ENCODE measurements at regions not wholly inside any gene's neighbourhood (a gene's known extent, or its start where the extent isn't known, plus 50 kb on each side); places are given as distances from the start of the nearest gene placed in this dataset.
"Not testable (repeated sequence)": the region's sequence is repeated elsewhere in the genome, so short reads cannot be mapped to it uniquely, and the experiment has no call there.

GRCh38 chr3:74832925-74833324 is 218.5 kb upstream of the CNTN3 start:
- no peak for DNase-seq (ENCODE audit: low spot score)

GRCh38 chr3:74830845-74831244 is 216.4 kb upstream of the CNTN3 start:
- not testable (repeated sequence) for DNase-seq (ENCODE audit: low spot score)

GRCh38 chr3:74825404-74825803 is 210.9 kb upstream of the CNTN3 start:
- not testable (repeated sequence) for DNase-seq (ENCODE audit: low spot score)

DNA sequence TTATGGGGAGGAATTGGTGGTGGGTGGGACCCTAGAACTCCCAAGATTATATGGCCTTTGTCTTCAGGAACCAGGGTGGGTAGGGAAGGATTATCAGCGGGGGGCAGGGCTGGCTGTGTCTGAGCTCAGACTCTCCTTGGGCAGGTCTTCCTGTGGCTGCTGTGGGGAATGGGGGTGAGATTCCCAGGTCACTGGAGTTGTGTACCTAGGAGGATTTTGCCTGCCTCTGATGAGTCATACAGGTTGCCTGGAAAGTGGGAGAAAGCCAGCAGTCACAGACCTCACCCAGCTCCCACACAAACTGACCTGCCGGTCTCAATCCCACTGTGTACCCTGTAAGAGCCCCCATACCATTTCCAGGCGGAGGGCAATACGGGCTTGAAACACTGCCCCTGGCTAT is 209.9 kb upstream of the CNTN3 start:
- DNase-seq (ENCODE audit: low spot score), result no peak

DNA sequence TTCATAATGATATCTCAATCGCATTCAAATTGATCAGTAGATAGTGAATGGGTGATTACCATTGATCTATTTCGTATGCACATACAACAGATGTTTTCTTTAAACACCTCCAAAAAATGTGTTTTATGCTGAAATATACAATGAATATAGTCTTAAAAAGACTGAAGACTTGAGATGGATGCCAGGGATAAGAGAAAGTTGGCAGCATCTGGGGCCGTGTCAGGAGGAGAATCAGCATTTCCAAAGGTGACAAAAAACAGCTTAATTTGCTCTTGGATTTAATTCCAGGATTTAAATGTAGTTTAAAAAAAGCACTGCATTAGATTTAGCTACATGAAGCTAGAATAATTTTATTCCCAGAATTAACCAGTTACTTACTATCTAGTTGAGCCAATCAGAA is 199.7 kb upstream of the CNTN3 start:
- DNase-seq (ENCODE audit: low spot score), result no peak

DNA sequence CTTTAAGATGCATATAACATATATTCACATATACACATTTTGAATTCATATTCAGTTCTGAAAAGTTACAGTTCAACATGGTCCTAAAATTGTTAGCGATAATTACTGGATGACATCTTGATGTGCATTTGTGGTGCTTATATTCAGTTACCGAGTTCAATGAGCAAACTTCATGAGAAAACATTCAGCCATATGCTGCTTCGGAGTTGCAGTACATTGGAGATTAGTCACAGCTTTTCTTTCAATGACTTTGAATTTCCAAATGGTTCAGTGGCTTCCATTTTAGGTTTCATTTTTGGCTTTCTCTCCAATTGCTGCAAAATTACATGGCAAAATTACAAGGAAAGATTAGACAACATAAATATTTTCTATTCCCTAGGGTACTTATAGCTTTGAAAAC is 198.3 kb upstream of the CNTN3 start:
- no peak for DNase-seq (ENCODE audit: low spot score)

DNA sequence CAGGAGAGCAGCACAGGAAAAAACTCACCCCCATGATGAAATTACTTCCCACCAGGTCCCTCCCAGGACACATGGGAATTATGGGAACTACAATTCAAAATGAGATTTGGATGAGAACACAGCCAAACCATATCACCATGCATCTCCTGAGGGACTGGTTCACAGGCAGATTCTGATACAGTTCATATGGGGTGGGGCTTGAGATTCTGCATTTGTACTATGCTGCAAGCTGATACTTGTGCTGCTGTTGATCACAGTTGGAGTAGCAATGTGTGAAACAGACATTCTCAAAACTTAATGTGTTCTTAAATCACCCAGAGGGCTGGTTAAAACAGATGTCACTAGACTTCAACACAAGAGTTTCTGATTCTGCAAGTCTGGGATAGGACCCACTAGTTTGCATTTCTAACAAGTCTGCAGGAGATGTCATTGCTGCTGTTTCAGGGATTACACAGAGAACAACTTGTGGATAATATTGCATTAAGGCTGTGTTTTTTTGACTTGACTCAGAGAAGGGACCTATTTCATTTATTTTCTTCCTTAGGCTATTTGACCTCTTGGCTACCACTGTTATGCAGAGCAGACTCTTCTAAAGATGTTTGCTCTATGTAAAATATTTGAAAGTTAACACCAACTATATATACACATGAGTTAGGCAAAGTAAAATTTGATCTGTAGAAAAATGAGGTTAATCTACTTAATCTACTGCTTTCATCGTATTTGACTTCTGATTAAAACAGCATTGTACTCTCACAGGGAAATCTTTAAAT is 194.2 kb upstream of the CNTN3 start:
- no peak for DNase-seq (ENCODE audit: low spot score)

DNA sequence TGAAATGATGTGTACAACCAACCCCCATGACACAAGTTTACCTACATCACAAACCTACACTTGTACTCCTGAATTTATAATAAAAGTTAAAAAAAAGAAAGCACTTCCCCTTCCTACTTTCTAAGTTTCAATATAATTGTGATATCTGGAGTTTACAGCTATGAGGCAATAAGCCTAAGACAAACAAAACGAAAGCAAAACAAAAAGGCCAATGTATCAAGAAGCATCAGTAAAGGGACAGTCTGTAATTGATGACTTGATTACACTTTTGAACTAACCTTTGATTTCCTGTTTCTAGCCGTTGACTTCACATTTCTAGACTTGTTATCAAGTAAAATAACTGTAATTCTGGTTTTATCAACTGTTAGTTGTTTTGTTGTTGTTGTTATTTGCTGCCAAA is 187.5 kb upstream of the CNTN3 start:
- DNase-seq (ENCODE audit: low spot score), result no peak

GRCh38 chr3:74789111-74789510 is 174.7 kb upstream of the CNTN3 start:
- no peak for DNase-seq (ENCODE audit: low spot score)

GRCh38 chr3:74787011-74787410 is 172.6 kb upstream of the CNTN3 start:
- DNase-seq (ENCODE audit: low spot score), result no peak

- DNase-seq (ENCODE audit: low spot score), result no peak
Measured at GRCh38 chr3:74771401-74771800, 156.9 kb upstream of the CNTN3 start.

- no peak for DNase-seq (ENCODE audit: low spot score)
Measured at GRCh38 chr3:74768010-74768409, 153.6 kb upstream of the CNTN3 start.

- DNase-seq (ENCODE audit: low spot score), result no peak
Measured at GRCh38 chr3:74766405-74766804, 151.9 kb upstream of the CNTN3 start.

DNA sequence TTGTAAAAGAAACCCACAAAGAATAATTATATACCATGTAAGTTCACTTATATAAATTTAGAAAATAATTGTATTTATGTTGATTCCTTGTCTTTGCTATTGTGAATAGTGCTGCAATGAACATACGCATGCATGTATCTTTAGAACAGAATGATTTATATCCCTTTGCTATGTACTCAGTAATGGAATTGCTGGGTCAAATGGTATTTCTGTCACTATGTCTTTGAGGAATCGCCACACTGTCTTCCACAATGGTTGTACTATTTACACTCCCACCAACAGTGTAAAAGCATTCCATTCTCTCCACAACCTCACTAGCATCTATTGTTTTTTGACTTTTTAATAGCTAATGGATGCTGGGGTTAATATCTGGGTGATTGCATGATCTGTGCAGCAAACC is 149.4 kb upstream of the CNTN3 start:
- DNase-seq (ENCODE audit: low spot score), result no peak

GRCh38 chr3:74756674-74757073 is 142.2 kb upstream of the CNTN3 start:
- no peak for DNase-seq (ENCODE audit: low spot score)

DNA sequence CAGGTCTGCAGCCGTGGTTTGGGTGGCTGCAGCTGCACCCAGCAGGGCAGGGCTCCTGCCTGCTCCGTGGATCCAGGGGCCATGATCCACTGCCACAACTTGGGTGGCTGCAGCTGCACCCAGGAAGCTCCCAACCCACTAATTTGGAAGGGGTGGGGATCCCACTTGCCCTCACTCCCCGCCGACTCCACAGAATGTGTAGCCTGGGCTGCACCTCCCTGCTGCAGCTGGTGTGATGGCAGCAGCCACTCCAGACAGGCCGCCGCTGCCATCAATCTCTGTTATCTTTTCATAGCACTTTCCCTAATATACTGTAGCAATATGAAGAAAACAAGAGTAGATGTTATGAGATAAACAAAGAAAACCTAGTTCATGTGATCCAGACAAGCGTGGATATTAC is 137.8 kb upstream of the CNTN3 start:
- no peak for DNase-seq (ENCODE audit: low spot score)

DNA sequence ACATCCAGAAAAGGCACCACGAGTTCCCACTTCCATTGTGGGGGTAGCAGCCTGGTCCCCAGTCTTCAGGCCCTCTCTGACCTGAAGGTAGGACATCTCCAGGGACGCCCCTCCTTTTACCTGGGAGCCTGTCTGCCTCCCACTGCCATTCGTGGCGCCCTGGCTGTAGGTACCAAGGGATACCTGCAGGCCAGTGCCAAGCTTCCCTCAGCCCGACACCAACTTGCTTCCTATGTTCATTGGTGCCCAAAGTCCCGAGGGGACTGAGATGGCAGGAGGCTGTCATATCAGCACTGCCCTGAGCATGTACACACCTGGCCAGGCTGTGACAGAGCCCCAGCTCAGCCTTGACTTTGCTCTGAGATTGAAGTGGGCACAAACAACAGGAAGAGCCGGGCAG is 137.3 kb upstream of the CNTN3 start:
- no peak for DNase-seq (ENCODE audit: low spot score)

GRCh38 chr3:74750901-74751300 is 136.4 kb upstream of the CNTN3 start:
- DNase-seq (ENCODE audit: low spot score), result no peak

DNA sequence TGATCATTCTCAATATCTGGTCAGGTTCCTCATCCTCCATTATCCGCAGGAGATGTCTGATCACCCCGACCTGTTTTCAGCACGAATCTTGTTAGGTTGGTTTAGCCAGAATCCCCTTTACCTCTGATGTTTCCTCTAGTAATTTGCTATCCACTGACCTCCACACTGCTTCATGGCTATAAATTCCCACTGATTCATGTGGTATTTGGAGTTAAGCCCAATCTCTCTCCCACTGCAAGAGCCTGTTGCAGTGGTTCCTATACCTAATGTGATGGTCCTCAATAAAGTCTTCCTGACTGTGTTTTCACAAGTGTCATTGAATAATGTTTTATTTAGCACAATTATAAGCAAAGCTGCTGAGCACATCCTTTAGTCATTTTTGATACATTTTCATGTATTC is 124.8 kb upstream of the CNTN3 start:
- no peak for DNase-seq (ENCODE audit: low spot score)

- DNase-seq (ENCODE audit: low spot score), result no peak
Measured at GRCh38 chr3:74722211-74722610, 107.8 kb upstream of the CNTN3 start.

DNA sequence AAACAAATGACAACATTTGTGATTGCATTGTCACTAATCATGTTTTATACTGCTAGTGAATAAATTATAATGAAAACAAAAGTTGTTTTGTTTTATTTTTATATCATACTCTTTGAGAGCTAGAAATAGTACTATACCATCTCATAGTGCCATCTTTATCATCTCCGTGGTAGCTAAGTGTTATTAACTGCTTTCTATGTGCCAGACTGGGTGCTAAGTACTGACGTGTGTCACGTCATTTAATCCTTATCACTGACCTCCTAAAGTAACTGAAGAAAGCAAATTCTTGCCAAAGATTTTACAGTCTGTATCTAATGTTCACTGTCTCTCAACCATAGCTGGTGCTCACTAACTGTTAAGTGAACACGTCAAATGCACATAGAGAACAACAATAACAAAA is 99.5 kb upstream of the CNTN3 start:
- DNase-seq (ENCODE audit: low spot score), result no peak

GRCh38 chr3:74711913-74712512 is 97.6 kb upstream of the CNTN3 start:
- no peak for DNase-seq (ENCODE audit: low spot score)

DNA sequence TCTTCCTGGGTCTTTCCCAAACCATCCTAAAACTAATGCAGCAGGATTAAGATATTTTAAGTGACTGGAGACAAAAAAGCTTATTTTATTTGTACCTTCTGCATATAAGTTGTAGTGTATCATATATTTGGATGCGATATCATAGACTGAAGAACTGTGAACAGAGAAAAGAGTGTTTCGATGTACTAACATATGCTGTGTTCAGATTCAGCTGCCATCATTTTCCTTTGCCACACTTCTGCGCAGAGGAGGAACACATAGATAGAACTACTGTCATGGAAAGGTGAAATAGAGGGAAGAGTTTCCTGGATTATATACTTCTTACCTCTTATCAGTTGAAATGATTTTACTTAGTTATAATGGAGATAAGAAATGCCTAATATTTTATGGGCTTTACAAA is 95.5 kb upstream of the CNTN3 start:
- DNase-seq (ENCODE audit: low spot score), result no peak
